ENCODE measurements at regions not wholly inside any gene's neighbourhood (a gene's known extent, or its start where the extent isn't known, plus 50 kb on each side); places are given as distances from the start of the nearest gene placed in this dataset.

- no peaks in the 10 kb centered on the region for H3K27me3 ChIP-seq
- H3K36me3 ChIP-seq: no peaks in the 10 kb centered on the region
- 39 to 75% methylated on average over 3 of the region's 3 CpGs for WGBS, 2 donors
- peaks cover 0 to 16% (median 3%) of the 10 kb centered on the region in 4 donors for H3K4me1 ChIP-seq
- H3K4me3 ChIP-seq: no peak overlapping the region
- H3K27ac ChIP-seq: no peak overlapping the region
- no peaks in the 10 kb centered on the region for H3K9me3 ChIP-seq
- DNase-seq: no peak
- no peak for TF ChIP-seq EP300 (IDR thresholded peaks at IDR 0.05)
- TF ChIP-seq, protein P1, sequence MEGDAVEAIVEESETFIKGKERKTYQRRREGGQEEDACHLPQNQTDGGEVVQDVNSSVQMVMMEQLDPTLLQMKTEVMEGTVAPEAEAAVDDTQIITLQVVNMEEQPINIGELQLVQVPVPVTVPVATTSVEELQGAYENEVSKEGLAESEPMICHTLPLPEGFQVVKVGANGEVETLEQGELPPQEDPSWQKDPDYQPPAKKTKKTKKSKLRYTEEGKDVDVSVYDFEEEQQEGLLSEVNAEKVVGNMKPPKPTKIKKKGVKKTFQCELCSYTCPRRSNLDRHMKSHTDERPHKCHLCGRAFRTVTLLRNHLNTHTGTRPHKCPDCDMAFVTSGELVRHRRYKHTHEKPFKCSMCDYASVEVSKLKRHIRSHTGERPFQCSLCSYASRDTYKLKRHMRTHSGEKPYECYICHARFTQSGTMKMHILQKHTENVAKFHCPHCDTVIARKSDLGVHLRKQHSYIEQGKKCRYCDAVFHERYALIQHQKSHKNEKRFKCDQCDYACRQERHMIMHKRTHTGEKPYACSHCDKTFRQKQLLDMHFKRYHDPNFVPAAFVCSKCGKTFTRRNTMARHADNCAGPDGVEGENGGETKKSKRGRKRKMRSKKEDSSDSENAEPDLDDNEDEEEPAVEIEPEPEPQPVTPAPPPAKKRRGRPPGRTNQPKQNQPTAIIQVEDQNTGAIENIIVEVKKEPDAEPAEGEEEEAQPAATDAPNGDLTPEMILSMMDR (IDR thresholded peaks at IDR 0.05): no peak
- no peak for TF ChIP-seq POLR2A (IDR thresholded peaks at IDR 0.05)
- no peak for TF ChIP-seq POLR2AphosphoS5 (IDR thresholded peaks at IDR 0.05)
- intact Hi-C loops (cut with DNase I): no loop called here
Measured at GRCh38 chr15:35630532-35630931, 84.6 kb upstream of the DPH6 start.

DNA sequence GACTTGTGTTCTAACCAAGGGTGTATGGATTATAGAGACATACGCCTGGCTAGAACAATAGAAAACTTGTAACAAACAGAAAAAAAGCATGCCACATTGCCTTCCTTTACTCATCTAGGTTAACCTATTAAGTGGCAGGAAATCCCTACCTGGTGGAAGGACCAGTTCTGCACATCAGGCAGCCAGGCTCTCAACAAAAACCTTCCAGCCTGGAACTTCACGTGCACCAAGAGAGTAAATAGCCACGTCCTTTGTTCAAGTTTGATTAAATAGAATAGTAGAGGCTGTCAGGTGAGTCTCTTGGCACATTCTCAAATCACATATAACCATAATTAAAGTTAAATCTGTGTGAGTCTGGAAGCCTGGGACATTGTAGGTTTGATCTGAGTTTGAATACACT is 85.0 kb upstream of the DPH6 start:
- H3K27ac ChIP-seq: no peak overlapping the region
- no peaks in the 10 kb centered on the region for H3K9me3 ChIP-seq
- no peaks in the 10 kb centered on the region for H3K27me3 ChIP-seq
- peaks cover 0 to 11% (median 1%) of the 10 kb centered on the region in 4 donors for H3K4me1 ChIP-seq
- no peak overlapping the region for H3K4me3 ChIP-seq
- TF ChIP-seq EP300 (IDR thresholded peaks at IDR 0.05): no peak
- TF ChIP-seq, protein P1 (IDR thresholded peaks at IDR 0.05): no peak
- no peak for TF ChIP-seq POLR2A (IDR thresholded peaks at IDR 0.05)
- no peaks in the 10 kb centered on the region for H3K36me3 ChIP-seq
- WGBS, 2 donors: 21 to 65% methylated on average over 3 of the region's 3 CpGs
- DNase-seq: no peak
- intact Hi-C loops (cut with DNase I): no loop called here

GRCh38 chr15:35633677-35634076 is 87.7 kb upstream of the DPH6 start:
- Histone ChIP-seq H3K9me3 (no peaks in the 10 kb centered on the region), H3K27me3 (no peaks in the 10 kb centered on the region), H3K36me3 (no peaks in the 10 kb centered on the region), H3K27ac (no peak overlapping the region), H3K4me1 (no peaks in the 10 kb centered on the region), H3K4me3 (no peak overlapping the region)
- TF ChIP-seq, protein P1 (IDR thresholded peaks at IDR 0.05): no peak
- TF ChIP-seq POLR2A (IDR thresholded peaks at IDR 0.05) (no peak), POLR2AphosphoS5 (IDR thresholded peaks at IDR 0.05) (no peak), EP300 (IDR thresholded peaks at IDR 0.05) (no peak)
- WGBS, 2 donors: 35 to 84% methylated on average over 3 of the region's 3 CpGs
- DNase-seq: no peak
- intact Hi-C loops (cut with DNase I): no loop called here

- H3K4me3 ChIP-seq: no peak overlapping the region
- H3K27ac ChIP-seq: no peak overlapping the region
- TF ChIP-seq, protein P1 (IDR thresholded peaks at IDR 0.05): no peak
- TF ChIP-seq EP300 (IDR thresholded peaks at IDR 0.05): no peak
- TF ChIP-seq POLR2A (IDR thresholded peaks at IDR 0.05): no peak
- TF ChIP-seq POLR2AphosphoS5 (IDR thresholded peaks at IDR 0.05): no peak
- no peak for DNase-seq
- H3K27me3 ChIP-seq: no peaks in the 10 kb centered on the region
- H3K9me3 ChIP-seq: peaks cover 0 to 4% (median 0%) of the 10 kb centered on the region in 4 donors
- 25 to 71% methylated on average over 1 of the region's 1 CpG for WGBS, 2 donors
- H3K4me1 ChIP-seq: no peaks in the 10 kb centered on the region
- H3K36me3 ChIP-seq: no peaks in the 10 kb centered on the region
- intact Hi-C loops (cut with DNase I): no loop called here
Measured at GRCh38 chr15:35646790-35647189, 100.8 kb upstream of the DPH6 start.

- DNase-seq: no peak
- no peaks in the 10 kb centered on the region for H3K27me3 ChIP-seq
- no peaks in the 10 kb centered on the region for H3K36me3 ChIP-seq
- H3K9me3 ChIP-seq: peaks cover 0 to 2% (median 0%) of the 10 kb centered on the region in 4 donors
- no peak overlapping the region for H3K4me3 ChIP-seq
- no peak overlapping the region for H3K27ac ChIP-seq
- no peaks in the 10 kb centered on the region for H3K4me1 ChIP-seq
- intact Hi-C loops (cut with DNase I): no loop called here
- TF ChIP-seq, protein P1 (IDR thresholded peaks at IDR 0.05): no peak
- TF ChIP-seq POLR2AphosphoS5 (IDR thresholded peaks at IDR 0.05) (no peak), EP300 (IDR thresholded peaks at IDR 0.05) (no peak), POLR2A (IDR thresholded peaks at IDR 0.05) (no peak)
Measured at GRCh38 chr15:35647303-35647702, 101.3 kb upstream of the DPH6 start.
